WTC11 (cell line): ENCODE measurements at regions not wholly inside any gene's neighbourhood (a gene's known extent, or its start where the extent isn't known, plus 50 kb on each side); places are given as distances from the start of the nearest gene placed in this dataset.

Experiments used
- FOXK1 ChIP-seq: sonication (generic); formaldehyde crosslinking; IDR thresholded peaks from 2 replicates; pipeline ENCODE4 v1.8.0; 2022; ENCODE audit warnings: mild to moderate bottlenecking, moderate library complexity, missing genetic modification reagents
- MAX ChIP-seq: sonication (generic); formaldehyde crosslinking; IDR thresholded peaks from 2 replicates; pipeline ENCODE4 v1.8.0; 2022; ENCODE audit warnings: mild to moderate bottlenecking, missing genetic modification reagents
- NFATC4 ChIP-seq: fragments of 250-450 bp; sonication (Bioruptor Pico); IDR thresholded peaks from 2 replicates; pipeline ENCODE4 v1.9.0; 2021; ENCODE audit warnings: mild to moderate bottlenecking
- NR2C2 ChIP-seq: sonication (generic); formaldehyde crosslinking; IDR thresholded peaks from 2 replicates; pipeline ENCODE4 v1.8.0; 2022; ENCODE audit warnings: mild to moderate bottlenecking, missing genetic modification reagents
- SMAD3 ChIP-seq: sonication (generic); formaldehyde crosslinking; IDR thresholded peaks from 2 replicates; pipeline ENCODE4 v1.8.0; 2022; ENCODE audit warnings: missing genetic modification reagents, mild to moderate bottlenecking, borderline replicate concordance
- TP53 ChIP-seq: sonication (generic); formaldehyde crosslinking; IDR thresholded peaks from 2 replicates; pipeline ENCODE4 v1.8.1; 2023; ENCODE audit warnings: mild to moderate bottlenecking, missing genetic modification reagents
- USF1 ChIP-seq: sonication (generic); formaldehyde crosslinking; IDR thresholded peaks from 2 replicates; pipeline ENCODE4 v1.8.0; 2022; ENCODE audit warnings: mild to moderate bottlenecking, missing genetic modification reagents
- ZNF138 ChIP-seq: sonication (generic); formaldehyde crosslinking; conservative IDR thresholded peaks from 2 replicates; pipeline ENCODE4 v1.8.1; 2022; ENCODE audit warnings: mild to moderate bottlenecking, moderate library complexity, missing genetic modification reagents
- ZNF263 ChIP-seq: sonication (generic); formaldehyde crosslinking; IDR thresholded peaks from 2 replicates; pipeline ENCODE4 v1.8.1; 2022; ENCODE audit warnings: low read depth, mild to moderate bottlenecking, moderate library complexity, missing genetic modification reagents
- ZNF512 ChIP-seq: sonication (generic); formaldehyde crosslinking; IDR thresholded peaks from 2 replicates; pipeline ENCODE4 v1.8.1; 2022; ENCODE audit warnings: missing genetic modification reagents, borderline replicate concordance
- TF ChIP-seq, protein P1 (sequence below): fragments of 200-600 bp; IDR thresholded peaks from 2 replicates; pipeline ENCODE4 v1.8.0; 2022; ENCODE audit warnings: antibody characterized with exemption
- TF ChIP-seq, protein P2 (sequence below): sonication (generic); formaldehyde crosslinking; IDR thresholded peaks from 2 replicates; pipeline ENCODE4 v1.8.1; 2022; ENCODE audit warnings: mild to moderate bottlenecking, missing genetic modification reagents, moderate library complexity, borderline replicate concordance
- TF ChIP-seq, protein P3 (sequence below): sonication (generic); formaldehyde crosslinking; IDR thresholded peaks from 2 replicates; pipeline ENCODE4 v1.8.1; 2022; ENCODE audit warnings: low read depth, missing genetic modification reagents, borderline replicate concordance
- TF ChIP-seq, protein P4 (sequence below): sonication (generic); formaldehyde crosslinking; IDR thresholded peaks from 2 replicates; pipeline ENCODE4 v1.8.1; 2022; ENCODE audit warnings: low read depth, mild to moderate bottlenecking, moderate library complexity, missing genetic modification reagents, borderline replicate concordance

GRCh38 chr2:114354199-114354598 lies 88.2 kb upstream of the DPP10 start:
- TF ChIP-seq, protein P1, sequence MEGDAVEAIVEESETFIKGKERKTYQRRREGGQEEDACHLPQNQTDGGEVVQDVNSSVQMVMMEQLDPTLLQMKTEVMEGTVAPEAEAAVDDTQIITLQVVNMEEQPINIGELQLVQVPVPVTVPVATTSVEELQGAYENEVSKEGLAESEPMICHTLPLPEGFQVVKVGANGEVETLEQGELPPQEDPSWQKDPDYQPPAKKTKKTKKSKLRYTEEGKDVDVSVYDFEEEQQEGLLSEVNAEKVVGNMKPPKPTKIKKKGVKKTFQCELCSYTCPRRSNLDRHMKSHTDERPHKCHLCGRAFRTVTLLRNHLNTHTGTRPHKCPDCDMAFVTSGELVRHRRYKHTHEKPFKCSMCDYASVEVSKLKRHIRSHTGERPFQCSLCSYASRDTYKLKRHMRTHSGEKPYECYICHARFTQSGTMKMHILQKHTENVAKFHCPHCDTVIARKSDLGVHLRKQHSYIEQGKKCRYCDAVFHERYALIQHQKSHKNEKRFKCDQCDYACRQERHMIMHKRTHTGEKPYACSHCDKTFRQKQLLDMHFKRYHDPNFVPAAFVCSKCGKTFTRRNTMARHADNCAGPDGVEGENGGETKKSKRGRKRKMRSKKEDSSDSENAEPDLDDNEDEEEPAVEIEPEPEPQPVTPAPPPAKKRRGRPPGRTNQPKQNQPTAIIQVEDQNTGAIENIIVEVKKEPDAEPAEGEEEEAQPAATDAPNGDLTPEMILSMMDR: no peak
- TF ChIP-seq, protein P2, sequence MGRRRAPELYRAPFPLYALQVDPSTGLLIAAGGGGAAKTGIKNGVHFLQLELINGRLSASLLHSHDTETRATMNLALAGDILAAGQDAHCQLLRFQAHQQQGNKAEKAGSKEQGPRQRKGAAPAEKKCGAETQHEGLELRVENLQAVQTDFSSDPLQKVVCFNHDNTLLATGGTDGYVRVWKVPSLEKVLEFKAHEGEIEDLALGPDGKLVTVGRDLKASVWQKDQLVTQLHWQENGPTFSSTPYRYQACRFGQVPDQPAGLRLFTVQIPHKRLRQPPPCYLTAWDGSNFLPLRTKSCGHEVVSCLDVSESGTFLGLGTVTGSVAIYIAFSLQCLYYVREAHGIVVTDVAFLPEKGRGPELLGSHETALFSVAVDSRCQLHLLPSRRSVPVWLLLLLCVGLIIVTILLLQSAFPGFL (CRISPR knock-in tag): no peak
- TF ChIP-seq ZNF138 (no peak), USF1 (CRISPR knock-in tag) (no peak), FOXK1 (CRISPR knock-in tag) (no peak), MAX (CRISPR knock-in tag) (no peak), SMAD3 (CRISPR knock-in tag) (no peak), NFATC4 (CRISPR knock-in tag) (no peak), ZNF263 (CRISPR knock-in tag) (no peak), ZNF512 (CRISPR knock-in tag) (no peak), TP53 (no peak), NR2C2 (CRISPR knock-in tag) (no peak)
- TF ChIP-seq, protein P3, sequence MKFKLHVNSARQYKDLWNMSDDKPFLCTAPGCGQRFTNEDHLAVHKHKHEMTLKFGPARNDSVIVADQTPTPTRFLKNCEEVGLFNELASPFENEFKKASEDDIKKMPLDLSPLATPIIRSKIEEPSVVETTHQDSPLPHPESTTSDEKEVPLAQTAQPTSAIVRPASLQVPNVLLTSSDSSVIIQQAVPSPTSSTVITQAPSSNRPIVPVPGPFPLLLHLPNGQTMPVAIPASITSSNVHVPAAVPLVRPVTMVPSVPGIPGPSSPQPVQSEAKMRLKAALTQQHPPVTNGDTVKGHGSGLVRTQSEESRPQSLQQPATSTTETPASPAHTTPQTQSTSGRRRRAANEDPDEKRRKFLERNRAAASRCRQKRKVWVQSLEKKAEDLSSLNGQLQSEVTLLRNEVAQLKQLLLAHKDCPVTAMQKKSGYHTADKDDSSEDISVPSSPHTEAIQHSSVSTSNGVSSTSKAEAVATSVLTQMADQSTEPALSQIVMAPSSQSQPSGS (CRISPR knock-in tag): no peak
- TF ChIP-seq, protein P4, sequence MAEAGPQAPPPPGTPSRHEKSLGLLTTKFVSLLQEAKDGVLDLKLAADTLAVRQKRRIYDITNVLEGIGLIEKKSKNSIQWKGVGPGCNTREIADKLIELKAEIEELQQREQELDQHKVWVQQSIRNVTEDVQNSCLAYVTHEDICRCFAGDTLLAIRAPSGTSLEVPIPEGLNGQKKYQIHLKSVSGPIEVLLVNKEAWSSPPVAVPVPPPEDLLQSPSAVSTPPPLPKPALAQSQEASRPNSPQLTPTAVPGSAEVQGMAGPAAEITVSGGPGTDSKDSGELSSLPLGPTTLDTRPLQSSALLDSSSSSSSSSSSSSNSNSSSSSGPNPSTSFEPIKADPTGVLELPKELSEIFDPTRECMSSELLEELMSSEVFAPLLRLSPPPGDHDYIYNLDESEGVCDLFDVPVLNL: no peak
